RCC 7860 (cell line): ENCODE measurements at regions not wholly inside any gene's neighbourhood (a gene's known extent, or its start where the extent isn't known, plus 50 kb on each side); places are given as distances from the start of the nearest gene placed in this dataset.

Experiments used
- DNase-seq: peaks from one replicate; pipeline ENCODE4 v3.0.0-alpha.2; 2015; ENCODE audit warnings: low spot score
- FAIRE-seq: peaks from 2 replicates; lab custom pipeline; 2012; peaks lifted over from hg19 to GRCh38; lab: Jason Lieb, UNC

GRCh38 chr20:52785679-52786078, 186.5 kb upstream of the TSHZ2 start:
- no peak for DNase-seq
- no peak for FAIRE-seq

- FAIRE-seq = no peak
- no peak for DNase-seq
These were observed 188.4 kb upstream of the TSHZ2 start for GRCh38 chr20:52783769-52784168.

GRCh38 chr20:52780462-52780861, 191.7 kb upstream of the TSHZ2 start:
- no peak for FAIRE-seq
- DNase-seq = no peak

GRCh38 chr20:52779125-52779524, 193.0 kb upstream of the TSHZ2 start:
- DNase-seq (no peak), FAIRE-seq (no peak)

GRCh38 chr20:52777171-52777570, 195.0 kb upstream of the TSHZ2 start:
- FAIRE-seq (no peak), DNase-seq (no peak)

- DNase-seq (no peak), FAIRE-seq (no peak)
These were observed 196.4 kb upstream of the TSHZ2 start for GRCh38 chr20:52775786-52776185.

GRCh38 chr20:52768694-52769093, 203.5 kb upstream of the TSHZ2 start:
- FAIRE-seq = no peak

GRCh38 chr20:52766645-52767435, 205.3 kb upstream of the TSHZ2 start:
- DNase-seq (no peak), FAIRE-seq (no peak)

More at GRCh38 chr20:52768694-52769093, 203.5 kb upstream of the TSHZ2 start:
- DNase-seq = no peak

- no peak for FAIRE-seq
- no peak for DNase-seq
These were observed 208.8 kb upstream of the TSHZ2 start for GRCh38 chr20:52763321-52763853.

GRCh38 chr20:52761867-52762266, 210.3 kb upstream of the TSHZ2 start:
- DNase-seq (no peak), FAIRE-seq (no peak)

GRCh38 chr20:52760791-52761190, 211.4 kb upstream of the TSHZ2 start:
- DNase-seq (no peak), FAIRE-seq (no peak)

- FAIRE-seq = no peak
- no peak for DNase-seq
These were observed 214.7 kb upstream of the TSHZ2 start for GRCh38 chr20:52757411-52757810.

- FAIRE-seq = no peak
- DNase-seq = no peak
These were observed 216.4 kb upstream of the TSHZ2 start for GRCh38 chr20:52755744-52756143.

GRCh38 chr20:52754366-52754765, 217.8 kb upstream of the TSHZ2 start:
- DNase-seq (no peak), FAIRE-seq (no peak)

- FAIRE-seq = no peak
- DNase-seq = no peak
These were observed 220.1 kb upstream of the TSHZ2 start for GRCh38 chr20:52752023-52752422.

- no peak for FAIRE-seq
- no peak for DNase-seq
These were observed 220.6 kb upstream of the TSHZ2 start for GRCh38 chr20:52751571-52751970.

- no peak for FAIRE-seq
- DNase-seq = no peak
These were observed 222.2 kb upstream of the TSHZ2 start for GRCh38 chr20:52749938-52750337.

GRCh38 chr20:52748990-52749389, 223.2 kb upstream of the TSHZ2 start:
- FAIRE-seq = no peak
- no peak for DNase-seq

- FAIRE-seq (no peak), DNase-seq (no peak)
These were observed 223.7 kb upstream of the TSHZ2 start for GRCh38 chr20:52748285-52748932.

GRCh38 chr20:52747845-52748284, 224.3 kb upstream of the TSHZ2 start:
- DNase-seq = no peak

GRCh38 chr20:52746770-52747169, 225.4 kb upstream of the TSHZ2 start:
- DNase-seq (no peak), FAIRE-seq (no peak)

More at GRCh38 chr20:52747845-52748284, 224.3 kb upstream of the TSHZ2 start:
- no peak for FAIRE-seq

GRCh38 chr20:52746190-52746589, 226.0 kb upstream of the TSHZ2 start:
- DNase-seq (no peak), FAIRE-seq (no peak)
